A549 (cell line): ENCODE measurements at regions not wholly inside any gene's neighbourhood (a gene's known extent, or its start where the extent isn't known, plus 50 kb on each side); places are given as distances from the start of the nearest gene placed in this dataset.

Experiments used
- ATAC-seq, 2 experiments: fragments of 200-7000 bp in 1 of 2; fragments of >200 bp in 1 of 2; cut with Nextera tagmentation in 1 of 2; cut with Tn5 transposase in 1 of 2; 3 replicates each; pipeline versions ENCODE4 v1.8.0 to v1.9.1; 2018 to 2020; ENCODE audit warnings: mild to moderate bottlenecking in 1 of 2, moderate library complexity in 1 of 2
- CTCF ChIA-PET: fragments of 300-600 bp; sonication (Branson Sonifier 250); formaldehyde crosslinking; extraction: SDS; loops from one replicate; lab custom pipeline; 2021; ENCODE audit warnings: antibody characterized with exemption, inconsistent platforms; lab: Yijun Ruan, JAX
- POLR2A ChIA-PET: fragments of 350-600 bp; formaldehyde crosslinking; extraction: SDS; loops from one replicate; lab custom pipeline; 2021; ENCODE audit warnings: antibody characterized with exemption, inconsistent platforms; lab: Yijun Ruan, JAX
- DNase-seq, 2 experiments: peaks; one replicate each; pipeline versions ENCODE4 v3.0.0 to v3.0.0-alpha.2; 2011 to 2016; ENCODE audit warnings: low read depth in 1 of 2, low spot score in 1 of 2
- FAIRE-seq: peaks from 2 replicates; lab custom pipeline; 2011; peaks lifted over from hg19 to GRCh38; lab: Jason Lieb, UNC
- H3K27ac ChIP-seq, 2 experiments: fragments of >200 bp; sonication (Bioruptor Twin); formaldehyde crosslinking; 3 replicates each; pipeline ENCODE4 v1.5.1; 2016 to 2017
- H3K4me1 ChIP-seq: fragments of >200 bp; sonication (Bioruptor Twin); formaldehyde crosslinking; 3 replicates; pipeline ENCODE4 v1.6.1; 2016
- H3K4me2 ChIP-seq: fragments of >200 bp; sonication (Bioruptor Twin); formaldehyde crosslinking; 3 replicates; pipeline ENCODE4 v1.6.1; 2016
- H3K4me3 ChIP-seq: fragments of >200 bp; sonication (Bioruptor Twin); formaldehyde crosslinking; 3 replicates; pipeline ENCODE4 v1.5.1; 2016
- H3K9me3 ChIP-seq: fragments of >200 bp; sonication (Bioruptor Twin); formaldehyde crosslinking; 3 replicates; pipeline ENCODE4 v1.6.1; 2016
- CHD2 ChIP-seq: fragments of 150-350 bp; IDR thresholded peaks from 2 replicates; pipeline ENCODE4 v1.6.1; 2014; ENCODE audit warnings: low read length; ENCODE audit not compliant: partially characterized antibody
- FOSL2 ChIP-seq, 2 experiments: fragments of 450-650 bp in 1 of 2; fragments of >200 bp in 1 of 2; sonication (Bioruptor Twin) in 1 of 2; formaldehyde crosslinking; IDR thresholded peaks; 2 replicates each; pipeline versions ENCODE4 v1.5.0 to v1.6.1; 2016 to 2020; ENCODE audit warnings: mild to moderate bottlenecking in 1 of 2, moderate library complexity in 1 of 2
- HOXA7 ChIP-seq: fragments of 250-450 bp; sonication (Bioruptor Pico); IDR thresholded peaks from 2 replicates; pipeline ENCODE4 v1.5.0; 2020; ENCODE audit warnings: mild to moderate bottlenecking, moderate library complexity
- HOXB13 ChIP-seq: fragments of 250-450 bp; sonication (Bioruptor Pico); IDR thresholded peaks from 2 replicates; pipeline ENCODE4 v1.5.0; 2020; ENCODE audit warnings: low read depth, mild to moderate bottlenecking, moderate library complexity
- ZNF302 ChIP-seq: fragments of 250-450 bp; sonication (Bioruptor Pico); IDR thresholded peaks from 2 replicates; pipeline ENCODE4 v1.9.0; 2021; ENCODE audit warnings: inconsistent platforms, mild to moderate bottlenecking, moderate library complexity
- WGBS: methylation state at CpG from one replicate; pipeline ENCODE4 v1.1.6; 2017; ENCODE audit errors: missing lambda C conversion rate; 5-methylcytosine and 5-hydroxymethylcytosine counted together
- TF ChIP-seq, protein P1 (sequence below): fragments of 150-350 bp; IDR thresholded peaks from 2 replicates; pipeline ENCODE4 v1.6.1; 2014; ENCODE audit warnings: low read depth, mild to moderate bottlenecking, low read length
- TF ChIP-seq, protein P2 (sequence below): fragments of 200-600 bp; sonication (generic); IDR thresholded peaks from 2 replicates; pipeline ENCODE4 v1.6.1; 2016; ENCODE audit warnings: antibody characterized with exemption, mild to moderate bottlenecking, moderate library complexity
- TF ChIP-seq, protein P3 (sequence below): fragments of >200 bp; sonication (Bioruptor Twin); formaldehyde crosslinking; IDR thresholded peaks from 3 replicates; pipeline ENCODE4 v1.5.1; 2016
- TF ChIP-seq, protein P4 (sequence below): IDR thresholded peaks from 2 replicates; pipeline ENCODE4 v1.6.1; 2012; ENCODE audit warnings: low read depth, borderline replicate concordance

DNA sequence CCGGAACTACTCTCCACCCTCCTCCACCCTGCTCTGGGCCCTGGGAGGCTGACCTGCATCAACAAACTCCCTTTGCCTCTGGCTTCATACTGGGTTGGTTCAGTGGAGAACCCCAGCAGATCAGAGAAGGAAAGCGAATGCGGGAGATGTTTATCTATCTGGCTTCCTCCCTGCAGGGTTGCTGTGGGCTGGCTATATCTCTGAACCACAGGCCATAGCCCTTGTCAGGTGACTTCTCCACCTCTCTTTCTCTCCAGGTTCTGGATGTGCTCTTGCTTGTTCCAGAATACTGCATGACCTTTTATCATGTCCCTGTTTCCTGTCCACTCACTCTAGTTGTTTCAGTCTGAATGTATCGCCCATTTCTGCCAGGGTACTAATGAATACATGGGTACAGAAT lies 51.7 kb upstream of the IFRD1 start:
- no peak overlapping the region for H3K4me2 ChIP-seq
- ATAC-seq (no peak), FAIRE-seq (no peak), DNase-seq (no peak)
- WGBS, result 73% methylated on average over 4 of the region's 4 CpGs
- no peaks in the 10 kb centered on the region for H3K9me3 ChIP-seq
- TF ChIP-seq, protein P1, sequence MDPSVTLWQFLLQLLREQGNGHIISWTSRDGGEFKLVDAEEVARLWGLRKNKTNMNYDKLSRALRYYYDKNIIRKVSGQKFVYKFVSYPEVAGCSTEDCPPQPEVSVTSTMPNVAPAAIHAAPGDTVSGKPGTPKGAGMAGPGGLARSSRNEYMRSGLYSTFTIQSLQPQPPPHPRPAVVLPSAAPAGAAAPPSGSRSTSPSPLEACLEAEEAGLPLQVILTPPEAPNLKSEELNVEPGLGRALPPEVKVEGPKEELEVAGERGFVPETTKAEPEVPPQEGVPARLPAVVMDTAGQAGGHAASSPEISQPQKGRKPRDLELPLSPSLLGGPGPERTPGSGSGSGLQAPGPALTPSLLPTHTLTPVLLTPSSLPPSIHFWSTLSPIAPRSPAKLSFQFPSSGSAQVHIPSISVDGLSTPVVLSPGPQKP, result no peak
- TF ChIP-seq, protein P2, sequence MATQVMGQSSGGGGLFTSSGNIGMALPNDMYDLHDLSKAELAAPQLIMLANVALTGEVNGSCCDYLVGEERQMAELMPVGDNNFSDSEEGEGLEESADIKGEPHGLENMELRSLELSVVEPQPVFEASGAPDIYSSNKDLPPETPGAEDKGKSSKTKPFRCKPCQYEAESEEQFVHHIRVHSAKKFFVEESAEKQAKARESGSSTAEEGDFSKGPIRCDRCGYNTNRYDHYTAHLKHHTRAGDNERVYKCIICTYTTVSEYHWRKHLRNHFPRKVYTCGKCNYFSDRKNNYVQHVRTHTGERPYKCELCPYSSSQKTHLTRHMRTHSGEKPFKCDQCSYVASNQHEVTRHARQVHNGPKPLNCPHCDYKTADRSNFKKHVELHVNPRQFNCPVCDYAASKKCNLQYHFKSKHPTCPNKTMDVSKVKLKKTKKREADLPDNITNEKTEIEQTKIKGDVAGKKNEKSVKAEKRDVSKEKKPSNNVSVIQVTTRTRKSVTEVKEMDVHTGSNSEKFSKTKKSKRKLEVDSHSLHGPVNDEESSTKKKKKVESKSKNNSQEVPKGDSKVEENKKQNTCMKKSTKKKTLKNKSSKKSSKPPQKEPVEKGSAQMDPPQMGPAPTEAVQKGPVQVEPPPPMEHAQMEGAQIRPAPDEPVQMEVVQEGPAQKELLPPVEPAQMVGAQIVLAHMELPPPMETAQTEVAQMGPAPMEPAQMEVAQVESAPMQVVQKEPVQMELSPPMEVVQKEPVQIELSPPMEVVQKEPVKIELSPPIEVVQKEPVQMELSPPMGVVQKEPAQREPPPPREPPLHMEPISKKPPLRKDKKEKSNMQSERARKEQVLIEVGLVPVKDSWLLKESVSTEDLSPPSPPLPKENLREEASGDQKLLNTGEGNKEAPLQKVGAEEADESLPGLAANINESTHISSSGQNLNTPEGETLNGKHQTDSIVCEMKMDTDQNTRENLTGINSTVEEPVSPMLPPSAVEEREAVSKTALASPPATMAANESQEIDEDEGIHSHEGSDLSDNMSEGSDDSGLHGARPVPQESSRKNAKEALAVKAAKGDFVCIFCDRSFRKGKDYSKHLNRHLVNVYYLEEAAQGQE, result no peak
- no peak for TF ChIP-seq HOXA7
- H3K4me3 ChIP-seq, result no peak overlapping the region
- POLR2A ChIA-PET, result no interaction called here
- H3K4me1 ChIP-seq, result no peaks in the 10 kb centered on the region
- CTCF ChIA-PET, result interaction anchor here (0.6 to 1.0 kb wide), 2 partner anchors 15 to 162 kb away, joined by 3 read pairs; no protein-coding TSS in a partner anchor
- H3K27ac ChIP-seq, result no peak overlapping the region

DNA sequence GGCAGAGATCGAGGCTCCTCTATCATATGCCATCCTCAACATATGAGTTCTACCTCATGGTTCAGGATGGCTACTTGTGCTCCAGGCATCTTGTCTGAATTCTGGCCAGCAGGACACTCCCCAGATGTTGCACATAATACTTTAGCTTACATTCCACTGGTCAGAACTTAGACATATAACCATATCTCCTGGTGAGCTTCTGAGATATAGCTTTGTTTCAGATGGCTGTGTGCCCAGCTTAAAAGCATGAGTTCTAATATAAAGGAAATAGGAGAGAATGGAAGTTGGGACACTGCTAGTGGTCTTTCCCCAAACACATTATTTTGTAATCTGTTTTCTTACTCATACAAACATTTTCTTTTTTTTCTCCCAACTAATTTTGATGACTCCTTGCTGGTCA lies 50.8 kb upstream of the IFRD1 start:
- ChIA-PET POLR2A (no interaction called here), CTCF (interaction anchor here (0.6 to 1.0 kb wide), 3 partner anchors 14 to 446 kb away, joined by 3 to 5 read pairs (median 3); no protein-coding TSS in a partner anchor)
- Histone ChIP-seq H3K4me3 (no peak overlapping the region), H3K4me1 (no peaks in the 10 kb centered on the region), H3K4me2 (no peak overlapping the region), H3K27ac (no peak overlapping the region), H3K9me3 (no peaks in the 10 kb centered on the region)
- no peak for FAIRE-seq
- TF ChIP-seq CHD2 (no peak), FOSL2 (IDR thresholded peaks at IDR 0.05) (no peak), FOSL2 (CRISPR knock-in tag; IDR thresholded peaks at IDR 0.05) (no peak), HOXB13 (CRISPR knock-in tag) (no peak), ZNF302 (no peak)
- TF ChIP-seq, protein P3, sequence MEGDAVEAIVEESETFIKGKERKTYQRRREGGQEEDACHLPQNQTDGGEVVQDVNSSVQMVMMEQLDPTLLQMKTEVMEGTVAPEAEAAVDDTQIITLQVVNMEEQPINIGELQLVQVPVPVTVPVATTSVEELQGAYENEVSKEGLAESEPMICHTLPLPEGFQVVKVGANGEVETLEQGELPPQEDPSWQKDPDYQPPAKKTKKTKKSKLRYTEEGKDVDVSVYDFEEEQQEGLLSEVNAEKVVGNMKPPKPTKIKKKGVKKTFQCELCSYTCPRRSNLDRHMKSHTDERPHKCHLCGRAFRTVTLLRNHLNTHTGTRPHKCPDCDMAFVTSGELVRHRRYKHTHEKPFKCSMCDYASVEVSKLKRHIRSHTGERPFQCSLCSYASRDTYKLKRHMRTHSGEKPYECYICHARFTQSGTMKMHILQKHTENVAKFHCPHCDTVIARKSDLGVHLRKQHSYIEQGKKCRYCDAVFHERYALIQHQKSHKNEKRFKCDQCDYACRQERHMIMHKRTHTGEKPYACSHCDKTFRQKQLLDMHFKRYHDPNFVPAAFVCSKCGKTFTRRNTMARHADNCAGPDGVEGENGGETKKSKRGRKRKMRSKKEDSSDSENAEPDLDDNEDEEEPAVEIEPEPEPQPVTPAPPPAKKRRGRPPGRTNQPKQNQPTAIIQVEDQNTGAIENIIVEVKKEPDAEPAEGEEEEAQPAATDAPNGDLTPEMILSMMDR, result no peak
- TF ChIP-seq, protein P4, sequence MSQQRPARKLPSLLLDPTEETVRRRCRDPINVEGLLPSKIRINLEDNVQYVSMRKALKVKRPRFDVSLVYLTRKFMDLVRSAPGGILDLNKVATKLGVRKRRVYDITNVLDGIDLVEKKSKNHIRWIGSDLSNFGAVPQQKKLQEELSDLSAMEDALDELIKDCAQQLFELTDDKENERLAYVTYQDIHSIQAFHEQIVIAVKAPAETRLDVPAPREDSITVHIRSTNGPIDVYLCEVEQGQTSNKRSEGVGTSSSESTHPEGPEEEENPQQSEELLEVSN, result no peak
- TF ChIP-seq, protein P2, result no peak
- 60% methylated on average over 1 of the region's 1 CpG for WGBS
- no peak for DNase-seq
- no peak for ATAC-seq
